ENCODE measurements at regions not wholly inside any gene's neighbourhood (a gene's known extent, or its start where the extent isn't known, plus 50 kb on each side); places are given as distances from the start of the nearest gene placed in this dataset.

DNA sequence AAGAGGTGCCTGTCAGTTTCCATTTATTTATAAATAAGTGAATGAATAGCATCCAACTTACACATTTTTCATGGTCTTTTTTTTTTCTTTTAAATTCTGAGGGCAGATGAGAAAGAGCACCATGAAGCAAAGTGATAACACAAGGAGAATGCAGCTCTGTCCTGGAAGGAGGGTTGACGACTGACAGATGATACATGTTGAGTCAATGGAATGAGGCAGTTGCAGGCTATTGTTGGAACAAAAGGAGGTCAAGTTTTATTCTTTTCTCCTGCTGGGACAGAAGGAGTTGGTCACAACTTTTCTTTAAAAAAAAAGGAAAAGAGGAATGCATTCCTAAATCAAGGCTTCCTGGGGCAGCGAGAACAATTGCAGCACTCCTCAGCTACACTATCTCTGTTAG is 119.9 kb upstream of the PLEKHG7 start:
- ChIA-PET POLR2A (interaction anchor here (0.7 to 2.1 kb wide), 3 partner anchors 10 to 26 kb away, joined by 3 to 5 read pairs (median 4); no protein-coding TSS in a partner anchor), CTCF (ENCODE audit: unreplicated experiment) (no interaction called here)
- no peak for TF ChIP-seq EZH2phosphoT487 (IDR thresholded peaks at IDR 0.05; ENCODE audit: borderline replicate concordance, low read depth, low read length)
- TF ChIP-seq, protein P1, sequence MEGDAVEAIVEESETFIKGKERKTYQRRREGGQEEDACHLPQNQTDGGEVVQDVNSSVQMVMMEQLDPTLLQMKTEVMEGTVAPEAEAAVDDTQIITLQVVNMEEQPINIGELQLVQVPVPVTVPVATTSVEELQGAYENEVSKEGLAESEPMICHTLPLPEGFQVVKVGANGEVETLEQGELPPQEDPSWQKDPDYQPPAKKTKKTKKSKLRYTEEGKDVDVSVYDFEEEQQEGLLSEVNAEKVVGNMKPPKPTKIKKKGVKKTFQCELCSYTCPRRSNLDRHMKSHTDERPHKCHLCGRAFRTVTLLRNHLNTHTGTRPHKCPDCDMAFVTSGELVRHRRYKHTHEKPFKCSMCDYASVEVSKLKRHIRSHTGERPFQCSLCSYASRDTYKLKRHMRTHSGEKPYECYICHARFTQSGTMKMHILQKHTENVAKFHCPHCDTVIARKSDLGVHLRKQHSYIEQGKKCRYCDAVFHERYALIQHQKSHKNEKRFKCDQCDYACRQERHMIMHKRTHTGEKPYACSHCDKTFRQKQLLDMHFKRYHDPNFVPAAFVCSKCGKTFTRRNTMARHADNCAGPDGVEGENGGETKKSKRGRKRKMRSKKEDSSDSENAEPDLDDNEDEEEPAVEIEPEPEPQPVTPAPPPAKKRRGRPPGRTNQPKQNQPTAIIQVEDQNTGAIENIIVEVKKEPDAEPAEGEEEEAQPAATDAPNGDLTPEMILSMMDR (conservative IDR thresholded peaks at IDR 0.05; ENCODE audit: low read length), result no peak
- DNase-seq (ENCODE audit: low spot score), result no peak
- Histone ChIP-seq H3K79me2 (ENCODE audit: insufficient read depth, low read depth, low read length) (no peaks in the 10 kb centered on the region), H3K4me1 (ENCODE audit: insufficient read depth, low read length, poor library complexity, severe bottlenecking) (peaks cover 16% of the 10 kb centered on the region), H3K27ac (ENCODE audit: low read depth, low read length, poor library complexity, severe bottlenecking) (no peak overlapping the region), H3K9me3 (ENCODE audit: low read length) (no peaks in the 10 kb centered on the region), H2AFZ (ENCODE audit: low read length) (no peak overlapping the region), H3K9me2 (ENCODE audit: insufficient read depth, low read length) (no peaks in the 10 kb centered on the region), H3K36me3 (ENCODE audit: insufficient read depth, low read length) (no peaks in the 10 kb centered on the region), H4K20me1 (ENCODE audit: insufficient read depth, low read length) (no peaks in the 10 kb centered on the region), H3K4me3 (ENCODE audit: low read depth, low read length, poor library complexity, severe bottlenecking) (no peak overlapping the region), H3K4me2 (ENCODE audit: low read length) (no peak overlapping the region)
- no TSS peak for BruUV-seq (replicated peaks)
- intact Hi-C loops (cut with micrococcal nuclease; ENCODE audit: unreplicated experiment), result no loop called here

GRCh38 chr12:92582475-92582874 is 120.3 kb upstream of the PLEKHG7 start:
- H3K4me3 ChIP-seq (ENCODE audit: low read depth, low read length, poor library complexity, severe bottlenecking), result no peak overlapping the region
- ChIA-PET CTCF (ENCODE audit: unreplicated experiment) (no interaction called here), POLR2A (interaction anchor here (2.1 kb wide), 1 partner anchor 12 kb away, joined by 5 read pairs; no protein-coding TSS in a partner anchor)
- BruUV-seq (replicated peaks), result no TSS peak
- peak overlapping the region; percentile 67; the same call in 1 of the 2 replicates for H2AFZ ChIP-seq (ENCODE audit: low read length)
- H3K4me1 ChIP-seq (ENCODE audit: insufficient read depth, low read length, poor library complexity, severe bottlenecking), result peaks cover 16% of the 10 kb centered on the region
- no peaks in the 10 kb centered on the region for H4K20me1 ChIP-seq (ENCODE audit: insufficient read depth, low read length)
- no peaks in the 10 kb centered on the region for H3K36me3 ChIP-seq (ENCODE audit: insufficient read depth, low read length)
- no peak overlapping the region for H3K27ac ChIP-seq (ENCODE audit: low read depth, low read length, poor library complexity, severe bottlenecking)
- no peaks in the 10 kb centered on the region for H3K79me2 ChIP-seq (ENCODE audit: insufficient read depth, low read depth, low read length)
- H3K9me3 ChIP-seq (ENCODE audit: low read length), result no peaks in the 10 kb centered on the region
- H3K9me2 ChIP-seq (ENCODE audit: insufficient read depth, low read length), result no peaks in the 10 kb centered on the region
- intact Hi-C loops (cut with micrococcal nuclease; ENCODE audit: unreplicated experiment), result no loop called here
- no peak for DNase-seq (ENCODE audit: low spot score)
- H3K4me2 ChIP-seq (ENCODE audit: low read length), result no peak overlapping the region
- no peak for TF ChIP-seq EZH2phosphoT487 (IDR thresholded peaks at IDR 0.05; ENCODE audit: borderline replicate concordance, low read depth, low read length)
- TF ChIP-seq, protein P1 (conservative IDR thresholded peaks at IDR 0.05; ENCODE audit: low read length), result no peak

DNA sequence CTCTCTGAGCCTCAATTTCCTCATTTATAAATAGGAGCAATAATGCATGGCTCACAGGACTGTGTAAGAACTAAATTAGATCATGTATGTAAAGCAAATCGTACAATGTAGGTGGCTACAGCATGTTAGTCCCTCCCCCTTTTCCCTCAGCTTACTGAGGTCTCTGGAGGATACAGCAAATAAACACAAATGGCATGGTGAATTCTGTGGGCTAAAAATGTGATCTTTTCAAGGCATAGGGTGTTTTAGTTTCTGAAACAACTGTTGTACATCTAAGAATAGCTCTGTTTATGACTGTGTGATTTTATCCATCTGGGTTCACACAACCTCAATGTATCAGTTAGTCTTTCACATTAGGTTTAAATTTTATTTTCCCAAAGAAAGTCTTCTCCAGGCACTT is 121.2 kb upstream of the PLEKHG7 start:
- no peaks in the 10 kb centered on the region for H3K9me2 ChIP-seq (ENCODE audit: insufficient read depth, low read length)
- H3K36me3 ChIP-seq (ENCODE audit: insufficient read depth, low read length), result no peaks in the 10 kb centered on the region
- TF ChIP-seq, protein P1 (conservative IDR thresholded peaks at IDR 0.05; ENCODE audit: low read length), result no peak
- TF ChIP-seq EZH2phosphoT487 (IDR thresholded peaks at IDR 0.05; ENCODE audit: borderline replicate concordance, low read depth, low read length), result no peak
- H3K4me3 ChIP-seq (ENCODE audit: low read depth, low read length, poor library complexity, severe bottlenecking), result no peak overlapping the region
- POLR2A ChIA-PET, result no interaction called here
- CTCF ChIA-PET (ENCODE audit: unreplicated experiment), result no interaction called here
- no TSS peak for BruUV-seq (replicated peaks)
- H3K79me2 ChIP-seq (ENCODE audit: insufficient read depth, low read depth, low read length), result no peaks in the 10 kb centered on the region
- no peak for DNase-seq (ENCODE audit: low spot score)
- H4K20me1 ChIP-seq (ENCODE audit: insufficient read depth, low read length), result no peaks in the 10 kb centered on the region
- H3K9me3 ChIP-seq (ENCODE audit: low read length), result no peaks in the 10 kb centered on the region
- H3K4me2 ChIP-seq (ENCODE audit: low read length), result peak overlapping the region; percentile 41
- no peak overlapping the region for H3K27ac ChIP-seq (ENCODE audit: low read depth, low read length, poor library complexity, severe bottlenecking)
- H3K4me1 ChIP-seq (ENCODE audit: insufficient read depth, low read length, poor library complexity, severe bottlenecking), result peaks cover 16% of the 10 kb centered on the region
- intact Hi-C loops (cut with micrococcal nuclease; ENCODE audit: unreplicated experiment), result no loop called here
- peak overlapping the region; percentile 67 for H2AFZ ChIP-seq (ENCODE audit: low read length)

All from OCI-LY7 (cell line).